ENCODE measurements at regions not wholly inside any gene's neighbourhood (a gene's known extent, or its start where the extent isn't known, plus 50 kb on each side); places are given as distances from the start of the nearest gene placed in this dataset.
A peak's percentile ranks its signal among the peaks of the same experiment; 100 is the strongest.

DNA sequence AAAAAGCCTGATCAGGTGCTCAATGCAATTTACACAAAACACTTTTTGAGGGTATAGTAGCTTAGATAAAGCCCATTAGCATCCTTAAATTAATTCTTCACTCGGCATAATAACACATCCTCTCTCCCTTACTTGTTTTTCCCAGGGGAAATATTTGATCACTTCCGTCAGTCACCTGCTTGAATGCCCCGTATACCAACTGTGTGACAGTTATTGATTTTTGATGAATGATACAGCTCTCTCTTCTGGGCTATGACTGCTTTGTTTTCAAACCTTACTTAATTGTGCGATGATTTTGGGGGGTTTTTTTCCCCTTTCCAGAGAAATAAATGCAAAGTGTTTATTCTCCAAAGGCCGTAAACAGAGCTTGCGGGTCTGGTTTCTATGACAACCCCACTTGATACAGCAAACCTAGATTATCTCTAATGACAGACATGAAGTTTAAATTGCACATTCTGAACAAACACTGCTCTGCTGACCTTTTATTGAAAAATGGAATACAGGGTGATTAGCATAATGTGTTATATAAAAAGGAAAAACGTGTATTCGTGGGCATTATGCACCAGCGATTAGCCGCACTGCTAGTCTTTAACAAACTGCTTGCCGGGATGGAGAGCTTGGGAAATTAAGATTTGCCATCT, 78.4 kb upstream of the NANOS1 start:
- TF ChIP-seq, protein P1, sequence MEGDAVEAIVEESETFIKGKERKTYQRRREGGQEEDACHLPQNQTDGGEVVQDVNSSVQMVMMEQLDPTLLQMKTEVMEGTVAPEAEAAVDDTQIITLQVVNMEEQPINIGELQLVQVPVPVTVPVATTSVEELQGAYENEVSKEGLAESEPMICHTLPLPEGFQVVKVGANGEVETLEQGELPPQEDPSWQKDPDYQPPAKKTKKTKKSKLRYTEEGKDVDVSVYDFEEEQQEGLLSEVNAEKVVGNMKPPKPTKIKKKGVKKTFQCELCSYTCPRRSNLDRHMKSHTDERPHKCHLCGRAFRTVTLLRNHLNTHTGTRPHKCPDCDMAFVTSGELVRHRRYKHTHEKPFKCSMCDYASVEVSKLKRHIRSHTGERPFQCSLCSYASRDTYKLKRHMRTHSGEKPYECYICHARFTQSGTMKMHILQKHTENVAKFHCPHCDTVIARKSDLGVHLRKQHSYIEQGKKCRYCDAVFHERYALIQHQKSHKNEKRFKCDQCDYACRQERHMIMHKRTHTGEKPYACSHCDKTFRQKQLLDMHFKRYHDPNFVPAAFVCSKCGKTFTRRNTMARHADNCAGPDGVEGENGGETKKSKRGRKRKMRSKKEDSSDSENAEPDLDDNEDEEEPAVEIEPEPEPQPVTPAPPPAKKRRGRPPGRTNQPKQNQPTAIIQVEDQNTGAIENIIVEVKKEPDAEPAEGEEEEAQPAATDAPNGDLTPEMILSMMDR (conservative IDR thresholded peaks at IDR 0.05): no peak
- Histone ChIP-seq H3K36me3 (ENCODE audit: control insufficient read depth, insufficient read depth, low read length) (no peaks in the 10 kb centered on the region), H3K27ac (ENCODE audit: low read depth, low read length) (no peak overlapping the region), H3K4me1 (ENCODE audit: control insufficient read depth, insufficient read depth, low read length) (peaks cover 2% of the 10 kb centered on the region), H3K9ac (ENCODE audit: extremely low read depth, low read length, poor library complexity, severe bottlenecking) (no peak overlapping the region), H3K27me3 (ENCODE audit: control insufficient read depth, insufficient read depth, low read length, poor library complexity, severe bottlenecking) (no peaks in the 10 kb centered on the region), H3K4me3 (ENCODE audit: low read length) (no peak overlapping the region), H3K9me3 (ENCODE audit: control insufficient read depth, low read length) (no peaks in the 10 kb centered on the region)
- Mint-ChIP-seq H3K4me1 (peaks cover 11% of the 10 kb centered on the region), H3K27me3 (ENCODE audit: insufficient read depth) (peaks cover 8% of the 10 kb centered on the region), H3K9me3 (no peaks in the 10 kb centered on the region), H3K36me3 (ENCODE audit: low read depth) (no peaks in the 10 kb centered on the region), H3K4me3 (no peak overlapping the region), H3K27ac (no peak overlapping the region)
- no peak for DNase-seq
- WGBS, 2 experiments (ENCODE audit: insufficient coverage in 1 of 2, insufficient read length in 1 of 2): 87 to 90% methylated on average over 6 to 11 of the region's 11 CpGs

DNA sequence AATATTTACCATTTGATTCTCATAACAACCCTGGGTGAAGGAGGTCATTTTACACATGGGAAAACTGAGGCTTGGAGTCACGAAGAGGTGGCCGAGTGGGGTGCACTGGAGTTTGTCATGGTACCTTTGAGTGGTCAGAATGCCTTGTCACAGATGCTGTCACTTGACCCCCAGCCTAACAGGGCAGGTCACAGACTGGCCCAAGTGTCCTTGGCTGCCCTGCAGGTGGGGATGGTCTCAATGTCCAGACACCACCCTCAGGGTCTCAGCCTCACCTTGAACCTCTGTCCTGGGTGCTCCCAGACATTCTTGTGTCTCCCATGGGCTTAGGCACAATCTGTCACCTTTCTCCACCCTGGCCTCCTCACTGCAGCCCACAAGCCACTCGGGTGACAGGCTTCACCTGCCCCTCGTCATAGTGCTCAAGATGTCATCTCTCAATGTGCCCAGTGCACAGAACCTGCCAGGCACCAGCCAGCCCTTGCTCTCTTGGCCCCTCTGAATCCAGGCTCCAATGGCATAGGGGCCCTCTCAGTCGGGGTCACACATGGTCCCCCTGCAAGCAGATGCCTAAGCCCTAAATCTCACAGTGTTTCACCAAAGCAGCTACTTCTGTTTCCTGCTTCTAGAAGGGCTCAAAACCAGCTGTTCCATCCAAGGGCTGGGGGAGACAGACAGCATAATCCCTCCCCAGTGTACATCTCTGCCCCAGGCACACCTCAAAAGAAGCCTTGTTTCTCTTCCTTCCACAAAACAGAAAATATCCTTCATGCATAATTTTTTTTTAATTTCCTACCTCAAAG, 76.8 kb upstream of the NANOS1 start:
- H3K27ac ChIP-seq (ENCODE audit: low read depth, low read length): no peak overlapping the region
- 88 to 95% methylated on average over 3 to 5 of the region's 5 CpGs for WGBS, 2 experiments (ENCODE audit: insufficient coverage in 1 of 2, insufficient read length in 1 of 2)
- no peak for DNase-seq
- no peak overlapping the region for H3K9ac ChIP-seq (ENCODE audit: extremely low read depth, low read length, poor library complexity, severe bottlenecking)
- Mint-ChIP-seq H3K9me3 (no peaks in the 10 kb centered on the region), H3K4me3 (no peak overlapping the region), H3K27me3 (ENCODE audit: insufficient read depth) (peaks cover 9% of the 10 kb centered on the region), H3K27ac (no peak overlapping the region), H3K4me1 (peaks cover 11% of the 10 kb centered on the region), H3K36me3 (ENCODE audit: low read depth) (no peaks in the 10 kb centered on the region)
- H3K27me3 ChIP-seq (ENCODE audit: control insufficient read depth, insufficient read depth, low read length, poor library complexity, severe bottlenecking): no peaks in the 10 kb centered on the region
- H3K4me1 ChIP-seq (ENCODE audit: control insufficient read depth, insufficient read depth, low read length): peaks cover 4% of the 10 kb centered on the region
- no peak overlapping the region for H3K4me3 ChIP-seq (ENCODE audit: low read length)
- TF ChIP-seq, protein P1 (conservative IDR thresholded peaks at IDR 0.05): no peak
- H3K36me3 ChIP-seq (ENCODE audit: control insufficient read depth, insufficient read depth, low read length): no peaks in the 10 kb centered on the region
- no peaks in the 10 kb centered on the region for H3K9me3 ChIP-seq (ENCODE audit: control insufficient read depth, low read length)

DNA sequence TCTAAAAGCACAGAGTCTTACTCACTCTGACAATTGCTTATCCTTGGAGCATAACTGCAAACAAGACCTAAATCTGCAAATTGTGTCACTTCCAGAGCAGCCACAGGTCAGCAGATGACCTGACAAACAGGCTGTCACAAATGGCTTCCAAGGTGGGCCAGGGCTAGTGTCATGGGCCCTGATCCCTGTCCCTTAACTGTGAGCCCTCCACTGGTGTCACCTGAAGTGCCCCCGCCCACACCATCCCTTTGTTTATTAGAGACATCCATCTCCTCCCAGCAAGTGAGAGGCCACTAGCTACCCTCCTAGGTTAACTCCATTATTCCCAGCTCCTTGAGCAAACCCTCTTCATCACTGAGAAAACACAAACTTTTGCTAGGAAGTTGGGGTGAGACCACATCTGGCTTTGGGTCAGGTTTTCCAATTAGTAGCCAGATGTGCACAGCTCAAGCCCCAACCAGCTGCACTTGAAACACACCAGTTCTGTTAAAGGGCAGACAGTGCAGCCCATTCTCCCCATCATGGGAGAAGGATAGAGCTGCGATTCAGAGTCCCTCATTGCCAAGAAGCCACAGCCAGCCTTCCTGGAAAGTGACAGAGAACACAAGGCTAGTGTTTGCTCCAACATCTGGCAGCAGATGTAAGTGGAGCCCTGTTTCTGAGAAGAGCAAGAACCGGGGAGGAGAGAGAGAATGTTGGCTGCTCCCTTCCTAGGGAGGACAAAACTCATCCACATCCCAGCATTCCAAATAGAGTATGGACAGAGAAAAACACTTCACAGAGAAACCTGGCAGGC, 75.7 kb upstream of the NANOS1 start:
- DNase-seq: peak; percentile 22
- peaks cover 9% of the 10 kb centered on the region for H3K27me3 Mint-ChIP-seq (ENCODE audit: insufficient read depth)
- no peak overlapping the region for H3K4me3 Mint-ChIP-seq
- Histone ChIP-seq H3K4me1 (ENCODE audit: control insufficient read depth, insufficient read depth, low read length) (peaks cover 4% of the 10 kb centered on the region), H3K9ac (ENCODE audit: extremely low read depth, low read length, poor library complexity, severe bottlenecking) (no peak overlapping the region), H3K27ac (ENCODE audit: low read depth, low read length) (no peak overlapping the region), H3K4me3 (ENCODE audit: low read length) (no peak overlapping the region), H3K9me3 (ENCODE audit: control insufficient read depth, low read length) (no peaks in the 10 kb centered on the region), H3K27me3 (ENCODE audit: control insufficient read depth, insufficient read depth, low read length, poor library complexity, severe bottlenecking) (no peaks in the 10 kb centered on the region), H3K36me3 (ENCODE audit: control insufficient read depth, insufficient read depth, low read length) (no peaks in the 10 kb centered on the region)
- H3K36me3 Mint-ChIP-seq (ENCODE audit: low read depth): no peaks in the 10 kb centered on the region
- H3K9me3 Mint-ChIP-seq: no peaks in the 10 kb centered on the region
- TF ChIP-seq, protein P1 (conservative IDR thresholded peaks at IDR 0.05): no peak
- WGBS, 2 experiments (ENCODE audit: insufficient coverage in 1 of 2, insufficient read length in 1 of 2): 88 to 89% methylated on average over 1 to 3 of the region's 3 CpGs
- peaks cover 8% of the 10 kb centered on the region for H3K4me1 Mint-ChIP-seq
- no peak overlapping the region for H3K27ac Mint-ChIP-seq

Measured in endodermal cell (in vitro differentiated cells).